PFSK-1 (cell line): ENCODE measurements at regions not wholly inside any gene's neighbourhood (a gene's known extent, or its start where the extent isn't known, plus 50 kb on each side); places are given as distances from the start of the nearest gene placed in this dataset.

Experiments
- FOXP2 ChIP-seq: optimal IDR thresholded peaks from 2 replicates; pipeline ENCODE3; 2011; ENCODE audit warnings: borderline replicate concordance, control low read depth, inconsistent platforms; ENCODE audit not compliant: insufficient read depth; ENCODE audit errors: extremely low read length, extremely low read depth
- POLR2AphosphoS5 ChIP-seq: IDR thresholded peaks from 2 replicates; pipeline ENCODE4 v1.6.1; 2012; ENCODE audit warnings: low read depth, mild to moderate bottlenecking, control low read depth, low read length, moderate library complexity
- REST ChIP-seq, 2 experiments: IDR thresholded peaks; 2 replicates each; pipeline versions ENCODE4 v1.6.1 to v1.8.0; 2011 to 2012; ENCODE audit warnings: low read depth in 2 of 2, low read length in 2 of 2, control low read depth in 1 of 2, inconsistent platforms in 1 of 2, mild to moderate bottlenecking in 1 of 2, moderate library complexity in 1 of 2; ENCODE audit not compliant: insufficient read depth in 1 of 2
- SIN3A ChIP-seq: IDR thresholded peaks from 2 replicates; pipeline ENCODE4 v1.6.1; 2012; ENCODE audit warnings: mild to moderate bottlenecking, low read length, moderate library complexity, borderline replicate concordance; ENCODE audit not compliant: insufficient read depth
- TAF1 ChIP-seq: IDR thresholded peaks from 2 replicates; pipeline ENCODE4 v1.6.1; 2012; ENCODE audit warnings: low read length, control low read depth, borderline replicate concordance; ENCODE audit not compliant: insufficient read depth

- TF ChIP-seq POLR2AphosphoS5: no peak
- no peak for TF ChIP-seq TAF1
- no peak for TF ChIP-seq REST (IDR thresholded peaks at IDR 0.05; ENCODE audit: insufficient read depth in 1 of 2, low read depth in 2 of 2, low read length in 2 of 2)
- no peak for TF ChIP-seq SIN3A
- no peak for TF ChIP-seq FOXP2
Measured at GRCh38 chr6:134603561-134603960, 285.6 kb upstream of the SGK1 start.
